ENCODE measurements at regions not wholly inside any gene's neighbourhood (a gene's known extent, or its start where the extent isn't known, plus 50 kb on each side); places are given as distances from the start of the nearest gene placed in this dataset.

- Histone ChIP-seq H3K4me3 (replicated peaks in 1 of 2; ENCODE audit: low read depth in 1 of 2, low read length in 2 of 2) (no peak overlapping the region), H3K36me3 (ENCODE audit: control insufficient read depth in 1 of 2, insufficient read depth in 2 of 2, low read length in 2 of 2) (no peaks in the 10 kb centered on the region), H3K27ac (ENCODE audit: low read depth, low read length) (no peak overlapping the region), H3K4me1 (ENCODE audit: control insufficient read depth in 1 of 2, insufficient read depth in 2 of 2, low read length in 2 of 2) (no peaks in the 10 kb centered on the region), H3K9me3 (ENCODE audit: control insufficient read depth in 1 of 2, insufficient read depth in 1 of 2, low read depth in 1 of 2, low read length in 2 of 2) (no peaks in the 10 kb centered on the region), H3K9ac (ENCODE audit: low read length) (no peak overlapping the region), H3K4me2 (ENCODE audit: low read length) (no peak overlapping the region), H3K79me2 (ENCODE audit: insufficient read depth, low read length) (no peaks in the 10 kb centered on the region), H3K9me2 (ENCODE audit: insufficient read depth) (no peaks in the 10 kb centered on the region), H3K27me3 (ENCODE audit: insufficient read depth, low read length) (no peaks in the 10 kb centered on the region), H2AFZ (ENCODE audit: low read depth, low read length, poor library complexity, severe bottlenecking) (no peak overlapping the region), H4K20me1 (ENCODE audit: insufficient read depth) (no peaks in the 10 kb centered on the region)
- POLR2A ChIA-PET = no interaction called here
- CTCF ChIA-PET = no interaction called here
- TF ChIP-seq YY1 (IDR thresholded peaks at IDR 0.05; ENCODE audit: extremely low read depth, insufficient replicate concordance, low read depth, low read length) (no peak), ZFX (IDR thresholded peaks at IDR 0.05) (no peak), ATF3 (IDR thresholded peaks at IDR 0.05) (no peak)
- intact Hi-C loops (cut with micrococcal nuclease) = no loop called here
- DNase-seq (ENCODE audit: low read depth, low spot score) (no peak), ATAC-seq (no peak)
- RAD21 ChIA-PET (ENCODE audit: low non-redundant PET in 1 of 2, low total read pairs in 2 of 2, uncharacterized antibody in 2 of 2, unreplicated experiment in 2 of 2) = no interaction called here
- no TSS peak for BruUV-seq (replicated peaks)
Measured at GRCh38 chr13:105153611-105154010, 1381.9 kb downstream of the EFNB2 start.

- Histone ChIP-seq H3K79me2 (ENCODE audit: insufficient read depth, low read length) (no peaks in the 10 kb centered on the region), H3K9me3 (ENCODE audit: control insufficient read depth in 1 of 2, insufficient read depth in 1 of 2, low read depth in 1 of 2, low read length in 2 of 2) (no peaks in the 10 kb centered on the region), H3K36me3 (ENCODE audit: control insufficient read depth in 1 of 2, insufficient read depth in 2 of 2, low read length in 2 of 2) (no peaks in the 10 kb centered on the region), H3K4me1 (ENCODE audit: control insufficient read depth in 1 of 2, insufficient read depth in 2 of 2, low read length in 2 of 2) (no peaks in the 10 kb centered on the region), H3K4me2 (ENCODE audit: low read length) (no peak overlapping the region), H4K20me1 (ENCODE audit: insufficient read depth) (no peaks in the 10 kb centered on the region), H3K27me3 (ENCODE audit: insufficient read depth, low read length) (no peaks in the 10 kb centered on the region), H3K4me3 (replicated peaks in 1 of 2; ENCODE audit: low read depth in 1 of 2, low read length in 2 of 2) (no peak overlapping the region), H2AFZ (ENCODE audit: low read depth, low read length, poor library complexity, severe bottlenecking) (no peak overlapping the region), H3K9me2 (ENCODE audit: insufficient read depth) (no peaks in the 10 kb centered on the region), H3K27ac (ENCODE audit: low read depth, low read length) (no peak overlapping the region), H3K9ac (ENCODE audit: low read length) (no peak overlapping the region)
- no peak for TF ChIP-seq CEBPB (IDR thresholded peaks at IDR 0.05; ENCODE audit: low read depth)
- no peak for TF ChIP-seq SIN3A (IDR thresholded peaks at IDR 0.05; ENCODE audit: low read depth)
- DNase-seq (ENCODE audit: low read depth, low spot score) (no peak), ATAC-seq (no peak)
- no TSS peak for BruUV-seq (replicated peaks)
- intact Hi-C loops (cut with micrococcal nuclease) = no loop called here
- CTCF ChIA-PET = interaction anchor here (1.2 kb wide), 1 partner anchor 14 kb away, joined by 3 read pairs; no protein-coding TSS in a partner anchor
- POLR2A ChIA-PET = no interaction called here
- RAD21 ChIA-PET (ENCODE audit: low non-redundant PET in 1 of 2, low total read pairs in 2 of 2, uncharacterized antibody in 2 of 2, unreplicated experiment in 2 of 2) = no interaction called here
Measured at GRCh38 chr13:105151639-105152038, 1383.8 kb downstream of the EFNB2 start.

Data from HCT116 (cell line).